HG03039 (cell line): ENCODE measurements at regions not wholly inside any gene's neighbourhood (a gene's known extent, or its start where the extent isn't known, plus 50 kb on each side); places are given as distances from the start of the nearest gene placed in this dataset.
"Not testable (repeated sequence)": the region's sequence is repeated elsewhere in the genome, so short reads cannot be mapped to it uniquely, and the experiment has no call there.

Experiments used
- ATAC-seq: cut with Tn5 transposase; IDR thresholded peaks from one replicate; pipeline ENCODE4 v1.9.1; 2021; ENCODE audit warnings: mild to moderate bottlenecking, moderate library complexity; ENCODE audit not compliant: unreplicated experiment

GRCh38 chr6:90463359-90463758 lies 123.5 kb downstream of the MAP3K7 start:
- no peak for ATAC-seq

GRCh38 chr6:90462102-90462501 lies 124.8 kb downstream of the MAP3K7 start:
- ATAC-seq: no peak

DNA sequence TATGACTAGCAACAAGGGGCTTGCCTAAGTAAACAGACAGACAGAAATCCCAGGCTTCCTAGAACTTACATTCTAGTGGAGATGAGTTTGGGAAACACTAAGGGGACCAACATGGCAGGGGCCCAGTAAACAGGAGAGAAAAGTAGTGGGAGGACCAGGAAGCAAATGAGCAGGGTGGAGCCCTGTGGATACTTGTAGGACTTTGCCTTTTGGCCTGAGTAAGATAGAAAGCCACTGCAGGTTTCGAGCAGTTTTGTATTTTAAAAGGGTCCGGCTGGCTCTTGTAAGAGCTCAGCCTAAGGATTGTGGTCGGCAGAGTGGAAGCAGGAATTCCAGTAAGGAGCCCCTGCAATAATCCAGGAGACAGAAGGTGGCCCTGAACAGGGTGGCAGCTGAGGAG lies 125.5 kb downstream of the MAP3K7 start:
- no peak for ATAC-seq

DNA sequence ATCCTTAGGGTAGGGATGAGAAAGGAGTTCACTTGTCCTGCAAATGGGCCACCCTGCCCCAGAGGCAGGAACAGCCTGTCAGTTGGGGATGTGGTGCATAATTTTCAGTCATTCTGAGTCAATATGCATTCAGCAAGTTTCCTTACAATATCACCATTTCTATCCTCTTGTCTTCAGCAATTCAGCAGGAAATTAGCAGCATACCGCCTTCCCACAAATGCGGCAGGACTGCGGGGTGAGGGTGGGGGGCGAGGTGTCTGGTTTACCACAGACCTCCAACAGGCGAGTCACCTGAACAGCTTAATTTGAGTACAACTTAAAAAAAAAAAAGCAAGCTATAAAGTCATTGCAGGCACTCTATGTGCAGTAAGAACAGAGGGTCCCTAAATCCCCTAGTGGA lies 126.8 kb downstream of the MAP3K7 start:
- no peak for ATAC-seq

GRCh38 chr6:90459225-90459758 lies 127.6 kb downstream of the MAP3K7 start:
- no peak for ATAC-seq

- no peak for ATAC-seq
These were observed 128.3 kb downstream of the MAP3K7 start for GRCh38 chr6:90458353-90459224.

DNA sequence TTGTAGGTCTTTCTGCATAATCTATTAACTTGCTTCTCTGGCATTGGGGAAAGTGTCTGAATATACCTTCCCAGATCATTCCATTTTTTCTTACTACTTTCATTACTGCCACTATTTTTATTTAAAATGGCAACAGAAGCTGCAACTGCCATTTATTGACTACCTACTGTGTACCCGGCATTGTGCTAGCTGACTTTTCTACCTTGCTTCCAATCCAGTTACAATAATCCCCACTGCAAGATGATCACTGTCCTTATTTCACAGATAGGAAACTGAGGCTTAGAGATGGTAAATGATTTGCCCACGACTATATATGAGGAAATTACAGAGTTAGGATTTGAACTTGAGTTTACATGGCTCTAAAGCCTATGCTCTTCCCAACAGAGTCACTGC lies 129.0 kb downstream of the MAP3K7 start:
- no peak for ATAC-seq

GRCh38 chr6:90456997-90457866 lies 129.6 kb downstream of the MAP3K7 start:
- not testable (repeated sequence) for ATAC-seq

GRCh38 chr6:90456001-90456400 lies 130.9 kb downstream of the MAP3K7 start:
- no peak for ATAC-seq

DNA sequence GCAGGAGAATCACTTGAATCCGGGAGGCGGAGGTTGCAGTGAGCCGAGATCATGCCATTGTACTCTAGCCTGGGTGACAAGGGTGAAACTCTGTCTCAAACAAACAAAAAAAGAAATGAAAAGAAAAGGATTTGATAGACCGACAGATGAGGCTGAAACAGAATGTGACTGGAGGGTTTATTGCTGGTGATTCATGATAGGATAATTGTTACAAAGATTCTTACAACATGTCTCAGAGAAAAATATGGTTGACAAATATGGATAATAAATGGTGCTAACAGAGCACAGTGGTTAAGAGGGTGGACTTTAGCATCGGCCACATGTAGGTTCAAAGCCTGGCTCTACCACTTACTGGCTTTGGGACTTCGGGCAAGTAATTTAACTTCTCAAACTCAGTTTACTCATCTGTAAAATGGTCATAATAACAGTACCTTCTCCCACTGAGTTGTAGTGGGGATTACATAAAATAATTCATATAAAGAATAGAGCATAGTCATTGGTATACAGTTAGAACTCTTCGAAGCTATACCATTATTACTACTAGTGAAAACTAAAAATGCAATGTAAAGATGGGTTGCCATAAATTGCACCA lies 131.9 kb downstream of the MAP3K7 start:
- ATAC-seq: no peak

DNA sequence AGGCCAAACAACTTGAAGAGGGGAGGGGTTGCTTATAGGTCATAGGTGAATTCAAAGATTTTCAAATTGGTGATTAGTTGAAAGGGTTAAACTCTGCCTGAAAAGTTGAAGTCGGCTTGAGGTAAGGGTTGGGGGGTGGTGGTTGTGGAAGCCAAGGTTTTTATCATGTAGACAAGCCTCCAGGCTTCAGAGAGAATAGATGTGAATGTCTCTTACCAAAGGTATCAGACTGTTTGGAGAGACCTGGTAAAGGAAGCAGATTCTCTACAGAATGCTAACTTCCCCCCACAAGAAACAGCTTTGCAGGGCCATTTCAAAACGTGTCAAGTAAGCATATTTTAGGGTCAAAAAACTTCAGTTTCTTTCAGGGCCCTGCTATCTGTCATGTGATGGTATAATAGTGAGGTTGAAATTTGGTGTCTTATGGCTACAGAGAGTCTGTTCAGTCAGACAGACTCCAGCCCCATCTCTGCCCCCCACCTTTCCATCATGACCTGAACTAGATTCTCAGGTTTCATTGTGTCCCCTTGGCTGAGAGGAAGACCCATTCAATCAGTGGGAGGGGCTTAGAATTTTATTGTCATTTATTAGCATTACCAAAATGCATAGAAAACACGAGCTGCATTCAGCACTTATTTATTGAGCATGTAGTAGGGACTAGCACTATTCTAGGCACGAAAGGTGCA lies 136.5 kb downstream of the MAP3K7 start:
- no peak for ATAC-seq

DNA sequence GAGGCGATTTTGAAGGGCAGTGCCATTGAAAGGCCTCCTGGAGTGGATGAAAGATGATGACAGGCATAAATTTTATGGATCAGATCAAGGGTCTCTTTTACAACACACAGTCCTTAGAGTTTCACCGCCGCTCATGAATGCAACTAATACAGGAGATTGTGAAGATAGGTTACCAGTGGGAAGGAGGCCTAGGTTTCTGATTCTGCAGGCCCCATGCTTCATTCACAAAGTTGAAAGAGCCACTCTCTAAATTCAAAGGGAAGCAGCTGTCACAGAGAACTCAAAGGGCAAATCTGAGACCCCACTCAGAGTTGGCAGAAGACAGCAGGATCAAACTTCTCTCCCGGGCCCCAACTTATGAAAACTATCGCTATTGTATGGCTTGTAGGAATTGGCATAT lies 137.6 kb downstream of the MAP3K7 start:
- ATAC-seq: no peak

- ATAC-seq: no peak
These were observed 138.0 kb downstream of the MAP3K7 start for GRCh38 chr6:90448836-90449235.

DNA sequence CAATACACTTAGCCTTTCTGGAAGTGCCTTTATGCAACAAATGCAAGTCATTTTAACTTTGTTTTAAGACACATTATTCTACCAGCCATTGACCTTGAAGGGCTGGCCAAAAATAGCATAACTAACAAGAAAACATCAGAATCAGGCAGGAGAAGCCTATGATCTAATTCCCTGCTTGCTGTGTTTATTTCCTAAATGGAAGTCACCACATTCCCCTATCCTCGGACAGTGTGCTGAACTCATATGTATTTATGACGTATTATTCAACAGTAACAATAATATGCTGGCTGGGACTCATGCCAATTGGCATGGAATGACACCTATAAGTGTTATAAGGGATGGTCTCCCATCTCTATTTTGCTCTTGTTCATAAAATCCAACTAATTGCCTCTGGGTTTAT lies 140.7 kb downstream of the MAP3K7 start:
- ATAC-seq: no peak

GRCh38 chr6:90445533-90446108 lies 141.3 kb downstream of the MAP3K7 start:
- no peak for ATAC-seq

- no peak for ATAC-seq
These were observed 142.6 kb downstream of the MAP3K7 start for GRCh38 chr6:90444160-90444714.

DNA sequence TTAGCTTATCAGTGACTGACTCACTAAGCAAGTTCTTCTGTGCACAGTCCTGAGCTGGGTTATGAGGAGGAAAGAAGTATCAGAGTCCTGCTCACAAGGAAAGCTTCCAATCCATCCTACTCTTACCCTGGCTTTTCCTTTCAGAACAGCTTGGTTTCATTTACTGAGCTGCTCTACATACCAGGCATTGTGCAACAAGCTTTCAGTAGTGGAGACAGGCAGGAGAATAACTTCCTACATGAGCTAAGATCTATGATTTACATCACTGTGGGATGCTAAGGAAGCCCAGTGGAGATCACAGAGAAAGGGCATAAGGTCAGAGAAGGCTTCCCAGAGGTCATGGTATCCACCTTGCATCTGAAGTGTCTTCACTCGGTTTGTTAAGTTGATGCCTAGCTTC lies 144.5 kb downstream of the MAP3K7 start:
- ATAC-seq: no peak

DNA sequence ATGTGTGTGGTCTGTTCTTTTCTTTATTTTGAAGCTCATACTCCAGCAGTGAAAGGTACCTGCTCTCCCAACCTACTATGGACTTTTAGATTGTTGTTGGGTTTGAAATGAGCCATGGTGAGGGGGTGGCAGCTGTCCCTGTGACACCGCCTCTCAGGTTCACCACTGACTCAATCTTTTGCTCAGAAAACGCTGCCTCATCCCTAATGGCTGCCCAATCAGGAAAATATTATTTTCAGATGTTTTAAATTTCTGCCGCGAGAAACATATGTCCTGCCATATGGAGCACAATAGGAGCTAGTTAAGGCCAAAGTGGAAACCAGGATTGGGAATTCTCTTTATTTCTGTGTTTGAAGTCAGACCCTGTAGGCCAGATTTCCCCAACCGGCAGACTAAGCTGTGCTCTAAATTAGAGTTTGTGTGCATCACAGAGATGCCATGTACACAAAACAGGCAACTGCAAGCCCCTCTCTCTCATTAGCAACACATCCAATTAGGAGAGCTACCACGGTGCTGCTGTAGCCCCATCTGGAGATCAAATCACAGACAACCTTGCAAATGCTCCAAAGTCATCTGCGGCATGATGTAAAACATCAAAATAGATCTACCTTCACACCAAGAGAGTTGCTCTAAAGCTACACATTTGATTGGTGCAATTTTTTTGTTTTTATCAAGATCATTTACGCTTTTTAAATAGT lies 144.1 kb upstream of the BACH2 start:
- no peak for ATAC-seq

DNA sequence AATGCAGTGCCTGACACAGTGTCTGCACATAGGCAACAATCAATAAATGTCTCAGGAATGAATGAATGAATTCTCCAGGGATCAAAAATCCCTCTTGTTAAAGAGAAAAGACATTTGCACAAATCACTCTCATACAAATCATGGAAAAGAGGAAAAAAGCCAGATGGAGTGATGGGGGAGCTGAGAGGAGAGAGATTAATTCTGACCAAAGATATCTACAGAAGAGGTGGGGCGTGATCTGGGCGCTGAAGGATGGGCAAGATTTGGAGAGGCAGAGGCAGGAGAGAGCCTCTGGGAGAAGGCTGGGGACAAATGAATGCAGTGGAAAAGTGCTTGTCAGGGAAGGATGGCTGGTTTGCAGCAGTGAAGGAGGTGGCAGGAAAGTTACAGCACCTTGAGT lies 142.9 kb upstream of the BACH2 start:
- ATAC-seq: no peak
